ENCODE measurements at regions not wholly inside any gene's neighbourhood (a gene's known extent, or its start where the extent isn't known, plus 50 kb on each side); places are given as distances from the start of the nearest gene placed in this dataset.

DNA sequence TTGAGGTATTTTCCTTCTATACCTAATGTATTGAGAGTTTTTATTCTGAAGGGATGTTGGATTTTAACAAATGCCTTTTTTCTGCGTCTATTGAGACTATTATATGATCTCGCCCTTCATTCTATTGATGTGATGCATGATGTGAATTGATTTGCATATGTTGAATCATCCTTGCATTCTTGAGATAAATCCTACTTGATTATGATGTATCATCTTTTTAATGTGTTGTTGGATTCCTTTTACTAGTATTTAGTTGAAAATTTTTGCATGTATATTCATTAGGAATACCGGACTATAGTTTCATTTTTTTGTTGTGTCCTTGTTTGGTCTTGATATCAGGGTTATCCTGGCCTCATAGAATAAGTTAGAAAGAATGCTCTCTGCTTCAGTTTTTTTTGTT, 169.7 kb downstream of the NPR3 start:
- TF ChIP-seq ZC3H11A (IDR thresholded peaks at IDR 0.05), result no peak
- TF ChIP-seq FOSL2 (IDR thresholded peaks at IDR 0.05), result no peak
- TF ChIP-seq FOSL2 (CRISPR knock-in tag; IDR thresholded peaks at IDR 0.05), result no peak
- TF ChIP-seq RCOR1 (IDR thresholded peaks at IDR 0.05; ENCODE audit: low read depth, low read length), result no peak
- no peaks in the 10 kb centered on the region for H3K4me1 ChIP-seq
- DNase-seq (ENCODE audit: low read depth in 1 of 2, low spot score in 1 of 2) (no peak), ATAC-seq (no peak), FAIRE-seq (no peak)
- 32% methylated on average over 3 of the region's 3 CpGs for WGBS (ENCODE audit: missing lambda C conversion rate)
- H3K9me3 ChIP-seq, result peaks cover 5% of the 10 kb centered on the region; the same call in 1 of the 3 replicates
- no peak overlapping the region for H3K27ac ChIP-seq
- CTCF ChIA-PET, result interaction anchor here (1.5 kb wide), 1 partner anchor 551 kb away, joined by 3 read pairs; no protein-coding TSS in a partner anchor
- H3K4me2 ChIP-seq, result no peak overlapping the region
- POLR2A ChIA-PET, result no interaction called here
- no peak overlapping the region for H3K4me3 ChIP-seq

DNA sequence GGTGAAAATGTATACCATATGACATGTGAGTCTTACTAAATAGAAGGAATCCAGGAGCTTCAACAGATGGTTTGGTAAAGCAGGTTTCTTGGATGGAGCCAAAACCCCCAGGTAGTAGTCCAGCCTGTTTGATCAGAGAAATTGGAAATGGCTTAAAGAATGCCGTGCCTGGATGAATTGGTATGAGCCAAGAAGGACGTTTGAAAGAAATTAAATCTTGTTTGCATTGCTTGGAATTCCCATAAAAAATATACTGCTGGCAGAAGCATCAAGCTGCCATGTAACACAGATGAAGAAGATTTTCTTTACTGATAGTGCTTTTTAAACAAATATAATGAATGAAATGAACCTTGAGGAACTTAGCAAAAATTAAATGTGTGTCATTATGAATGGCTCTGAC, 176.3 kb downstream of the NPR3 start:
- no peak overlapping the region for H3K4me3 ChIP-seq
- ChIA-PET CTCF (no interaction called here), POLR2A (no interaction called here)
- no peak overlapping the region for H3K4me2 ChIP-seq
- 2% methylated on average over 2 of the region's 2 CpGs for WGBS (ENCODE audit: missing lambda C conversion rate)
- TF ChIP-seq HOXB5 (CRISPR knock-in tag; IDR thresholded peaks at IDR 0.05) (no peak), MAZ (IDR thresholded peaks at IDR 0.05; ENCODE audit: borderline replicate concordance, low read depth, low read length) (no peak), HEYL (CRISPR knock-in tag; IDR thresholded peaks at IDR 0.05) (no peak), FOXS1 (CRISPR knock-in tag; IDR thresholded peaks at IDR 0.05) (no peak), ESRRA (IDR thresholded peaks at IDR 0.05; ENCODE audit: borderline replicate concordance, low read length) (no peak), RAD21 (conservative IDR thresholded peaks at IDR 0.05 in 1 of 2, IDR thresholded peaks at IDR 0.05 in 1 of 2) (no peak), ZFP36 (IDR thresholded peaks at IDR 0.05; ENCODE audit: borderline replicate concordance, partially characterized antibody) (no peak), HOXB13 (CRISPR knock-in tag; IDR thresholded peaks at IDR 0.05; ENCODE audit: low read depth) (no peak), SREBF2 (IDR thresholded peaks at IDR 0.05) (no peak), CHD2 (IDR thresholded peaks at IDR 0.05; ENCODE audit: low read length, partially characterized antibody) (no peak), POLR2A (IDR thresholded peaks at IDR 0.05; ENCODE audit: low read length) (no peak), HOXA7 (CRISPR knock-in tag; IDR thresholded peaks at IDR 0.05) (no peak), CEBPB (IDR thresholded peaks at IDR 0.05) (no peak), CBX2 (IDR thresholded peaks at IDR 0.05; ENCODE audit: borderline replicate concordance, low read depth) (no peak)
- TF ChIP-seq, protein P1, sequence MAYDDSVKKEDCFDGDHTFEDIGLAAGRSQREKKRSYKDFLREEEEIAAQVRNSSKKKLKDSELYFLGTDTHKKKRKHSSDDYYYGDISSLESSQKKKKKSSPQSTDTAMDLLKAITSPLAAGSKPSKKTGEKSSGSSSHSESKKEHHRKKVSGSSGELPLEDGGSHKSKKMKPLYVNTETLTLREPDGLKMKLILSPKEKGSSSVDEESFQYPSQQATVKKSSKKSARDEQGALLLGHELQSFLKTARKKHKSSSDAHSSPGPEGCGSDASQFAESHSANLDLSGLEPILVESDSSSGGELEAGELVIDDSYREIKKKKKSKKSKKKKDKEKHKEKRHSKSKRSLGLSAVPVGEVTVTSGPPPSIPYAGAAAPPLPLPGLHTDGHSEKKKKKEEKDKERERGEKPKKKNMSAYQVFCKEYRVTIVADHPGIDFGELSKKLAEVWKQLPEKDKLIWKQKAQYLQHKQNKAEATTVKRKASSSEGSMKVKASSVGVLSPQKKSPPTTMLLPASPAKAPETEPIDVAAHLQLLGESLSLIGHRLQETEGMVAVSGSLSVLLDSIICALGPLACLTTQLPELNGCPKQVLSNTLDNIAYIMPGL (CRISPR knock-in tag; IDR thresholded peaks at IDR 0.05; ENCODE audit: borderline replicate concordance), result no peak
- TF ChIP-seq, protein P2, sequence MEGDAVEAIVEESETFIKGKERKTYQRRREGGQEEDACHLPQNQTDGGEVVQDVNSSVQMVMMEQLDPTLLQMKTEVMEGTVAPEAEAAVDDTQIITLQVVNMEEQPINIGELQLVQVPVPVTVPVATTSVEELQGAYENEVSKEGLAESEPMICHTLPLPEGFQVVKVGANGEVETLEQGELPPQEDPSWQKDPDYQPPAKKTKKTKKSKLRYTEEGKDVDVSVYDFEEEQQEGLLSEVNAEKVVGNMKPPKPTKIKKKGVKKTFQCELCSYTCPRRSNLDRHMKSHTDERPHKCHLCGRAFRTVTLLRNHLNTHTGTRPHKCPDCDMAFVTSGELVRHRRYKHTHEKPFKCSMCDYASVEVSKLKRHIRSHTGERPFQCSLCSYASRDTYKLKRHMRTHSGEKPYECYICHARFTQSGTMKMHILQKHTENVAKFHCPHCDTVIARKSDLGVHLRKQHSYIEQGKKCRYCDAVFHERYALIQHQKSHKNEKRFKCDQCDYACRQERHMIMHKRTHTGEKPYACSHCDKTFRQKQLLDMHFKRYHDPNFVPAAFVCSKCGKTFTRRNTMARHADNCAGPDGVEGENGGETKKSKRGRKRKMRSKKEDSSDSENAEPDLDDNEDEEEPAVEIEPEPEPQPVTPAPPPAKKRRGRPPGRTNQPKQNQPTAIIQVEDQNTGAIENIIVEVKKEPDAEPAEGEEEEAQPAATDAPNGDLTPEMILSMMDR (IDR thresholded peaks at IDR 0.05), result no peak
- TF ChIP-seq, protein P3, sequence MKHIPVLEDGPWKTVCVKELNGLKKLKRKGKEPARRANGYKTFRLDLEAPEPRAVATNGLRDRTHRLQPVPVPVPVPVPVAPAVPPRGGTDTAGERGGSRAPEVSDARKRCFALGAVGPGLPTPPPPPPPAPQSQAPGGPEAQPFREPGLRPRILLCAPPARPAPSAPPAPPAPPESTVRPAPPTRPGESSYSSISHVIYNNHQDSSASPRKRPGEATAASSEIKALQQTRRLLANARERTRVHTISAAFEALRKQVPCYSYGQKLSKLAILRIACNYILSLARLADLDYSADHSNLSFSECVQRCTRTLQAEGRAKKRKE (CRISPR knock-in tag; IDR thresholded peaks at IDR 0.05; ENCODE audit: low read depth), result no peak
- 0 out of 3 replicates have a peak, but pooled peaks cover 3% of the 10 kb centered on the region for H3K9me3 ChIP-seq
- H3K27ac ChIP-seq, result no peak overlapping the region
- DNase-seq (ENCODE audit: low read depth in 1 of 2, low spot score in 1 of 2) (no peak), ATAC-seq (no peak), FAIRE-seq (no peak)
- no peaks in the 10 kb centered on the region for H3K4me1 ChIP-seq

DNA sequence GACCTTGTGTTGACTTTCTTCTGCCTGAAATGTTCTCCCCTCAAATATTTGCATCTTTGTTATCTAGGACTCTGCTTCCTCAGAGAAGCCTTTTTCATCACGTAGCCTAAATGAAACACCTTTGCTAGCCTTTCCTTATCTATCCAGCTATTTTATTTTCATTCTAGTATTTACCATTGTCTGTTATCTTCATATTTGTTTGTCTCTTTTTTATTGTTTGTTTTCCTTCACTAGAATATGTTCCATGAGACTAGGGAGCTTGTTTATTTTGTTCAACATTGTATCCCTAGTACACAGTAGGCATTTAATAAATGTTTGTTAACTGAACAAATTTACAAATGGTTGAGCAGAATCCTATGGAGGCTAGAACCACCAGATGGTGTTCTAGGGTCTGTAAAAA, 178.0 kb downstream of the NPR3 start:
- Histone ChIP-seq H3K4me3 (no peak overlapping the region), H3K27ac (no peak overlapping the region), H3K4me2 (no peak overlapping the region), H3K9me3 (0 out of 3 replicates have a peak, but pooled peaks cover 2% of the 10 kb centered on the region), H3K4me1 (no peaks in the 10 kb centered on the region)
- CTCF ChIA-PET, result interaction anchor here (0.6 to 1.7 kb wide), 4 partner anchors 15 to 181 kb away, joined by 3 to 5 read pairs (median 3); no protein-coding TSS in a partner anchor
- FAIRE-seq (no peak), ATAC-seq (no peak), DNase-seq (ENCODE audit: low read depth in 1 of 2, low spot score in 1 of 2) (no peak)
- 20% methylated on average over 1 of the region's 1 CpG for WGBS (ENCODE audit: missing lambda C conversion rate)
- POLR2A ChIA-PET, result no interaction called here
- TF ChIP-seq HDAC2 (IDR thresholded peaks at IDR 0.05) (no peak), SMC3 (IDR thresholded peaks at IDR 0.05) (no peak), HOXA7 (CRISPR knock-in tag; IDR thresholded peaks at IDR 0.05) (no peak), ZNF302 (CRISPR knock-in tag; IDR thresholded peaks at IDR 0.05) (no peak), GATA3 (IDR thresholded peaks at IDR 0.05; ENCODE audit: borderline replicate concordance) (no peak), RFX5 (IDR thresholded peaks at IDR 0.05) (no peak), NFE2L2 (conservative IDR thresholded peaks at IDR 0.05; ENCODE audit: low read length) (no peak), CEBPB (IDR thresholded peaks at IDR 0.05) (no peak), TP53 (CRISPR knock-in tag; IDR thresholded peaks at IDR 0.05) (no peak), NR3C1 (IDR thresholded peaks at IDR 0.05) (no peak), JUN (IDR thresholded peaks at IDR 0.05) (no peak), MYC (IDR thresholded peaks at IDR 0.05; ENCODE audit: borderline replicate concordance, low read length) (no peak), MAFK (IDR thresholded peaks at IDR 0.05; ENCODE audit: partially characterized antibody) (no peak), HOXB13 (CRISPR knock-in tag; IDR thresholded peaks at IDR 0.05; ENCODE audit: low read depth) (no peak), SREBF2 (IDR thresholded peaks at IDR 0.05) (no peak)
- TF ChIP-seq, protein P1 (CRISPR knock-in tag; IDR thresholded peaks at IDR 0.05; ENCODE audit: borderline replicate concordance), result no peak

Data from A549 (cell line).